NB4 (cell line): ENCODE measurements at regions not wholly inside any gene's neighbourhood (a gene's known extent, or its start where the extent isn't known, plus 50 kb on each side); places are given as distances from the start of the nearest gene placed in this dataset.

Source experiments
- POLR2A ChIP-seq: IDR thresholded peaks from 2 replicates; pipeline ENCODE4 v1.6.1; 2011; ENCODE audit warnings: mild to moderate bottlenecking; ENCODE audit not compliant: insufficient read length; ENCODE audit errors: extremely low read depth
- TF ChIP-seq, protein P1 (sequence below): IDR thresholded peaks from one replicate; pipeline ENCODE4 v1.5.1; 2012; ENCODE audit warnings: low read depth, low read length

DNA sequence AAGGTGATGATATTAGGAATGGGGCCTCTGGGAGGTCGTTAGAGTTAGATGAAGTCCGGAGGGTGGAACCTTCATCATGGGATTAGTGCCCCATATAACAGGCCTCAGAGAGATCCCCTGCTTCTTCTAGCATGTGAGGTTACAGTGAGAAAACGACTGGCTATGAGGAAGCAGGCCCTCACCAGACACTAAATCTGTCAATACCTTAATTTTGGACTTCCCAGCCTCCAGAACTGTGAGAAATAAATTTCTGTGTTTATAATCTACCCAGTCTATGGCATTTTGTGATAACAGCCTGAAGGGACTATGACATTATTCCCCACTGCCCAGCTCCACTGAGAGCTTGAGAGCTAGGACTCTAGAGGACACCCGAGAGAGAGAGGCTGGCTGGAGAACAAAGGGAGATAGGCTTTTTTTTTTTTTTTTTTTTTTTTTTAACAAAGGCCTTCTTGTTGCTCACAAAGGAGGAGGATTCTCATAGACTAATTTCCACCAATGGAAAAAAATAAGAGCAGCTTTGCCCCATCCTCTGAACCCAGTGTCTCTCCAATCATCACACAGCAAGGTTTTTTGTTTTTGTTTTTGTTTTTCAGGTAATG, 87.8 kb upstream of the EEA1 start:
- TF ChIP-seq, protein P1, sequence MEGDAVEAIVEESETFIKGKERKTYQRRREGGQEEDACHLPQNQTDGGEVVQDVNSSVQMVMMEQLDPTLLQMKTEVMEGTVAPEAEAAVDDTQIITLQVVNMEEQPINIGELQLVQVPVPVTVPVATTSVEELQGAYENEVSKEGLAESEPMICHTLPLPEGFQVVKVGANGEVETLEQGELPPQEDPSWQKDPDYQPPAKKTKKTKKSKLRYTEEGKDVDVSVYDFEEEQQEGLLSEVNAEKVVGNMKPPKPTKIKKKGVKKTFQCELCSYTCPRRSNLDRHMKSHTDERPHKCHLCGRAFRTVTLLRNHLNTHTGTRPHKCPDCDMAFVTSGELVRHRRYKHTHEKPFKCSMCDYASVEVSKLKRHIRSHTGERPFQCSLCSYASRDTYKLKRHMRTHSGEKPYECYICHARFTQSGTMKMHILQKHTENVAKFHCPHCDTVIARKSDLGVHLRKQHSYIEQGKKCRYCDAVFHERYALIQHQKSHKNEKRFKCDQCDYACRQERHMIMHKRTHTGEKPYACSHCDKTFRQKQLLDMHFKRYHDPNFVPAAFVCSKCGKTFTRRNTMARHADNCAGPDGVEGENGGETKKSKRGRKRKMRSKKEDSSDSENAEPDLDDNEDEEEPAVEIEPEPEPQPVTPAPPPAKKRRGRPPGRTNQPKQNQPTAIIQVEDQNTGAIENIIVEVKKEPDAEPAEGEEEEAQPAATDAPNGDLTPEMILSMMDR: no peak
- no peak for TF ChIP-seq POLR2A
